Panc1 (cell line): ENCODE measurements at regions not wholly inside any gene's neighbourhood (a gene's known extent, or its start where the extent isn't known, plus 50 kb on each side); places are given as distances from the start of the nearest gene placed in this dataset.

Experiments used
- ATAC-seq: fragments of 200-7000 bp; cut with Tn5 transposase; 2 replicates; pipeline ENCODE4 v1.9.1; 2020; ENCODE audit warnings: mild to moderate bottlenecking, moderate library complexity
- BruUV-seq: library from RNA; stranded (reverse); fragments of 400-500 nt; replicated peaks from 2 replicates; lab custom pipeline; 2021; lab: Mats Ljungman, UMichigan
- CTCF ChIA-PET: fragments of 300-600 bp; sonication (Branson Sonifier 250); formaldehyde crosslinking; loops from one replicate; lab custom pipeline; 2022; ENCODE audit warnings: antibody characterized with exemption; lab: Charles Lee
- POLR2A ChIA-PET: fragments of 300-600 bp; sonication (Branson Sonifier 250); formaldehyde crosslinking; loops from one replicate; lab custom pipeline; 2022; ENCODE audit warnings: antibody characterized with exemption; lab: Charles Lee
- DNase-seq: peaks from one replicate; pipeline ENCODE4 v3.0.0-alpha.2; 2010; ENCODE audit warnings: low read depth, low spot score
- H3K27ac ChIP-seq: 2 replicates; pipeline ENCODE4 v1.5.1; 2011; ENCODE audit warnings: mild to moderate bottlenecking, low read length, inconsistent platforms
- H3K27me3 ChIP-seq: fragments of 200-500 bp; sonication (Bioruptor generic); 2 replicates; pipeline ENCODE4 v1.6.0; 2014; ENCODE audit warnings: low read length, inconsistent platforms; ENCODE audit not compliant: control insufficient read depth, insufficient read depth
- H3K36me3 ChIP-seq: fragments of 200-500 bp; sonication (Bioruptor generic); 2 replicates; pipeline ENCODE4 v1.5.1; 2014; ENCODE audit warnings: inconsistent platforms, mild to moderate bottlenecking, low read length, moderate library complexity; ENCODE audit not compliant: control insufficient read depth, insufficient read depth
- H3K4me1 ChIP-seq: 2 replicates; pipeline ENCODE4 v1.5.1; 2011; ENCODE audit warnings: inconsistent platforms, mild to moderate bottlenecking, low read length, moderate library complexity; ENCODE audit not compliant: control insufficient read depth, insufficient read depth
- H3K4me3 ChIP-seq, 2 experiments: 2 replicates each; pipeline ENCODE4 v1.5.1; 2011 to 2012; ENCODE audit warnings: low read depth in 2 of 2, low read length in 2 of 2, mild to moderate bottlenecking in 2 of 2, inconsistent platforms in 1 of 2, moderate library complexity in 1 of 2
- H3K9me3 ChIP-seq: fragments of 200-500 bp; sonication (Bioruptor generic); 2 replicates; pipeline ENCODE4 v1.5.1; 2014; ENCODE audit warnings: low read depth, mild to moderate bottlenecking, inconsistent platforms, low read length, moderate library complexity; ENCODE audit not compliant: control insufficient read depth, insufficient read depth
- POLR2AphosphoS5 ChIP-seq: IDR thresholded peaks from 2 replicates; pipeline ENCODE4 v1.6.1; 2012; ENCODE audit warnings: mild to moderate bottlenecking, low read depth, low read length, moderate library complexity
- SIN3A ChIP-seq: IDR thresholded peaks from 2 replicates; pipeline ENCODE4 v1.6.1; 2012; ENCODE audit warnings: low read depth, mild to moderate bottlenecking, low read length, moderate library complexity, borderline replicate concordance; ENCODE audit not compliant: insufficient read depth
- TCF7L2 ChIP-seq: IDR thresholded peaks from 2 replicates; pipeline ENCODE4 v1.6.1; 2011; ENCODE audit warnings: mild to moderate bottlenecking, low read depth, low read length, inconsistent platforms
- in situ Hi-C: cut with HindIII; loops from 2 replicates; pipeline ENCODE4 v1.10.0; 2016; ENCODE audit warnings: low sequenced_read_pairs, low pct_unique_long_range_greater_than_20kb
- intact Hi-C: fragments of 100-400 bp; cut with micrococcal nuclease; formaldehyde crosslinking; loops from one replicate; pipeline ENCODE4 v1.10.0; 2022; ENCODE audit not compliant: unreplicated experiment
- TF ChIP-seq, protein P1 (sequence below), 2 experiments: IDR thresholded peaks; 2 replicates each; pipeline ENCODE4 v1.6.1; 2011 to 2012; ENCODE audit warnings: low read depth in 2 of 2, control low read depth in 1 of 2, low read length in 1 of 2, mild to moderate bottlenecking in 1 of 2, moderate library complexity in 1 of 2; ENCODE audit not compliant: insufficient read depth in 1 of 2
- TF ChIP-seq, protein P2 (sequence below): fragments of 450-650 bp; IDR thresholded peaks from 2 replicates; pipeline ENCODE4 v1.5.1; 2017; ENCODE audit warnings: mild to moderate bottlenecking

DNA sequence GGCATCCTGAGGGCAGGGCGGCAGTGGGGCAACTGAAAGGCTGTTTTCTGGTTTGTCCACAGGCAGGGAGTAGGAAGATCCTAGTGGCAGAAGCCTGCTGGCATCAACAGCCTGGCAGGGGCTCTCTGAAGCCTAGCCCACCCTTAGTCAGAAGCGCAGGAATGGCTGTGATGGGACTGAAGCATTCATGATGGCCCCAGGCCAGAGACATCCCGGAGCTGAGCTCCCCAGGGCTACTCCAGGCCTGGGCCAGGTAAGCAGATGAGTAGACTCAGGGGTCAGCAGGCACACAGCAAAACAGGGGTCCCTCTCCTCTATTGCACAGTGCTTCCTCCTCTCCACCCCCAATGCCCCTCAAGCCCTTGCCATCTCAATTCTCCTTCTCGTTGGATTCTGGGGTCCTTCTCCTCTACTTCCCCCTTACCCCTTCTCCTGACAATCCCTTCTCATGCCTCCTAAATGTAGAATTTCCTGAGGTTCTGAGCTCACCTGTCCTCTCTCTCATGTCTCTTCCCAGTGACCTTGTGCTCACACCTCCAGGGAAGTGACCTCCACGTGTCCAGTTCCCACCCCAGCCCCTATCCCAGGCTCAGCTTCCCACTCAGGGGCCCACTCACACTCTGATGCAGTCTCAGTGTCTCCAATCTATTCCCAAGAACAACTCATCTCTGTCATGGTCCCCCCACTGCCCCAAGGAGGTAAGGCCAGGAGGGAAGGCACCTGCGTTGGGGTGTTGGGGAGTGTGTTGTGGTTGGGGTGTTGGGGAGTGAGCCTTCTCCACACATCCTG is 158.7 kb upstream of the ZNF507 start:
- intact Hi-C loops (no loop called here), in situ Hi-C loops (no loop called here)
- Histone ChIP-seq H3K27me3 (peaks cover 2% of the 10 kb centered on the region; the same call in 1 of the 2 replicates), H3K36me3 (no peaks in the 10 kb centered on the region), H3K9me3 (no peaks in the 10 kb centered on the region), H3K27ac (no peak overlapping the region), H3K4me3 (no peak overlapping the region), H3K4me1 (no peaks in the 10 kb centered on the region)
- ATAC-seq = no peak
- ChIA-PET CTCF (no interaction called here), POLR2A (no interaction called here)
- DNase-seq = no peak
- no TSS peak for BruUV-seq
- TF ChIP-seq, protein P1, sequence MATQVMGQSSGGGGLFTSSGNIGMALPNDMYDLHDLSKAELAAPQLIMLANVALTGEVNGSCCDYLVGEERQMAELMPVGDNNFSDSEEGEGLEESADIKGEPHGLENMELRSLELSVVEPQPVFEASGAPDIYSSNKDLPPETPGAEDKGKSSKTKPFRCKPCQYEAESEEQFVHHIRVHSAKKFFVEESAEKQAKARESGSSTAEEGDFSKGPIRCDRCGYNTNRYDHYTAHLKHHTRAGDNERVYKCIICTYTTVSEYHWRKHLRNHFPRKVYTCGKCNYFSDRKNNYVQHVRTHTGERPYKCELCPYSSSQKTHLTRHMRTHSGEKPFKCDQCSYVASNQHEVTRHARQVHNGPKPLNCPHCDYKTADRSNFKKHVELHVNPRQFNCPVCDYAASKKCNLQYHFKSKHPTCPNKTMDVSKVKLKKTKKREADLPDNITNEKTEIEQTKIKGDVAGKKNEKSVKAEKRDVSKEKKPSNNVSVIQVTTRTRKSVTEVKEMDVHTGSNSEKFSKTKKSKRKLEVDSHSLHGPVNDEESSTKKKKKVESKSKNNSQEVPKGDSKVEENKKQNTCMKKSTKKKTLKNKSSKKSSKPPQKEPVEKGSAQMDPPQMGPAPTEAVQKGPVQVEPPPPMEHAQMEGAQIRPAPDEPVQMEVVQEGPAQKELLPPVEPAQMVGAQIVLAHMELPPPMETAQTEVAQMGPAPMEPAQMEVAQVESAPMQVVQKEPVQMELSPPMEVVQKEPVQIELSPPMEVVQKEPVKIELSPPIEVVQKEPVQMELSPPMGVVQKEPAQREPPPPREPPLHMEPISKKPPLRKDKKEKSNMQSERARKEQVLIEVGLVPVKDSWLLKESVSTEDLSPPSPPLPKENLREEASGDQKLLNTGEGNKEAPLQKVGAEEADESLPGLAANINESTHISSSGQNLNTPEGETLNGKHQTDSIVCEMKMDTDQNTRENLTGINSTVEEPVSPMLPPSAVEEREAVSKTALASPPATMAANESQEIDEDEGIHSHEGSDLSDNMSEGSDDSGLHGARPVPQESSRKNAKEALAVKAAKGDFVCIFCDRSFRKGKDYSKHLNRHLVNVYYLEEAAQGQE (IDR thresholded peaks at IDR 0.05; ENCODE audit: insufficient read depth in 1 of 2, low read depth in 2 of 2, low read length in 1 of 2) = no peak
- TF ChIP-seq POLR2AphosphoS5 = no peak
- TF ChIP-seq SIN3A = no peak
- TF ChIP-seq TCF7L2 = no peak
- TF ChIP-seq, protein P2, sequence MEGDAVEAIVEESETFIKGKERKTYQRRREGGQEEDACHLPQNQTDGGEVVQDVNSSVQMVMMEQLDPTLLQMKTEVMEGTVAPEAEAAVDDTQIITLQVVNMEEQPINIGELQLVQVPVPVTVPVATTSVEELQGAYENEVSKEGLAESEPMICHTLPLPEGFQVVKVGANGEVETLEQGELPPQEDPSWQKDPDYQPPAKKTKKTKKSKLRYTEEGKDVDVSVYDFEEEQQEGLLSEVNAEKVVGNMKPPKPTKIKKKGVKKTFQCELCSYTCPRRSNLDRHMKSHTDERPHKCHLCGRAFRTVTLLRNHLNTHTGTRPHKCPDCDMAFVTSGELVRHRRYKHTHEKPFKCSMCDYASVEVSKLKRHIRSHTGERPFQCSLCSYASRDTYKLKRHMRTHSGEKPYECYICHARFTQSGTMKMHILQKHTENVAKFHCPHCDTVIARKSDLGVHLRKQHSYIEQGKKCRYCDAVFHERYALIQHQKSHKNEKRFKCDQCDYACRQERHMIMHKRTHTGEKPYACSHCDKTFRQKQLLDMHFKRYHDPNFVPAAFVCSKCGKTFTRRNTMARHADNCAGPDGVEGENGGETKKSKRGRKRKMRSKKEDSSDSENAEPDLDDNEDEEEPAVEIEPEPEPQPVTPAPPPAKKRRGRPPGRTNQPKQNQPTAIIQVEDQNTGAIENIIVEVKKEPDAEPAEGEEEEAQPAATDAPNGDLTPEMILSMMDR = no peak

- Histone ChIP-seq H3K27ac (no peak overlapping the region), H3K4me3 (no peak overlapping the region), H3K36me3 (no peaks in the 10 kb centered on the region), H3K9me3 (no peaks in the 10 kb centered on the region), H3K27me3 (no peaks in the 10 kb centered on the region), H3K4me1 (no peaks in the 10 kb centered on the region)
- in situ Hi-C loops (no loop called here), intact Hi-C loops (no loop called here)
- ChIA-PET POLR2A (interaction anchor here (0.7 kb wide), 1 partner anchor 1580 kb away, joined by 4 read pairs; no protein-coding TSS in a partner anchor), CTCF (interaction anchor here (0.6 kb wide), 1 partner anchor 126 kb away, joined by 7 read pairs; no protein-coding TSS in a partner anchor)
- ATAC-seq (no peak), DNase-seq (no peak)
- no TSS peak for BruUV-seq
- TF ChIP-seq, protein P1 (IDR thresholded peaks at IDR 0.05; ENCODE audit: insufficient read depth in 1 of 2, low read depth in 2 of 2, low read length in 1 of 2) = no peak
- TF ChIP-seq, protein P2 = no peak
- TF ChIP-seq POLR2AphosphoS5 = no peak
These were observed 156.5 kb upstream of the ZNF507 start for GRCh38 chr19:32188921-32189320.
